Islet of Langerhans (tissue), 1 donor: ENCODE measurements at regions not wholly inside any gene's neighbourhood (a gene's known extent, or its start where the extent isn't known, plus 50 kb on each side); places are given as distances from the start of the nearest gene placed in this dataset.
A peak's percentile ranks its signal among the peaks of the same experiment; 100 is the strongest.

Experiments used
- FAIRE-seq: peaks from one replicate; lab custom pipeline; 2011; peaks lifted over from hg19 to GRCh38; lab: Jason Lieb, UNC

- no peak for FAIRE-seq
Measured at GRCh38 chr13:106173346-106173745, 362.1 kb downstream of the EFNB2 start.

- no peak for FAIRE-seq
Measured at GRCh38 chr13:106172176-106172905, 363.1 kb downstream of the EFNB2 start.

GRCh38 chr13:106163426-106163825 is 372.0 kb downstream of the EFNB2 start:
- FAIRE-seq, result no peak

- no peak for FAIRE-seq
Measured at GRCh38 chr13:106161146-106161545, 374.3 kb downstream of the EFNB2 start.

DNA sequence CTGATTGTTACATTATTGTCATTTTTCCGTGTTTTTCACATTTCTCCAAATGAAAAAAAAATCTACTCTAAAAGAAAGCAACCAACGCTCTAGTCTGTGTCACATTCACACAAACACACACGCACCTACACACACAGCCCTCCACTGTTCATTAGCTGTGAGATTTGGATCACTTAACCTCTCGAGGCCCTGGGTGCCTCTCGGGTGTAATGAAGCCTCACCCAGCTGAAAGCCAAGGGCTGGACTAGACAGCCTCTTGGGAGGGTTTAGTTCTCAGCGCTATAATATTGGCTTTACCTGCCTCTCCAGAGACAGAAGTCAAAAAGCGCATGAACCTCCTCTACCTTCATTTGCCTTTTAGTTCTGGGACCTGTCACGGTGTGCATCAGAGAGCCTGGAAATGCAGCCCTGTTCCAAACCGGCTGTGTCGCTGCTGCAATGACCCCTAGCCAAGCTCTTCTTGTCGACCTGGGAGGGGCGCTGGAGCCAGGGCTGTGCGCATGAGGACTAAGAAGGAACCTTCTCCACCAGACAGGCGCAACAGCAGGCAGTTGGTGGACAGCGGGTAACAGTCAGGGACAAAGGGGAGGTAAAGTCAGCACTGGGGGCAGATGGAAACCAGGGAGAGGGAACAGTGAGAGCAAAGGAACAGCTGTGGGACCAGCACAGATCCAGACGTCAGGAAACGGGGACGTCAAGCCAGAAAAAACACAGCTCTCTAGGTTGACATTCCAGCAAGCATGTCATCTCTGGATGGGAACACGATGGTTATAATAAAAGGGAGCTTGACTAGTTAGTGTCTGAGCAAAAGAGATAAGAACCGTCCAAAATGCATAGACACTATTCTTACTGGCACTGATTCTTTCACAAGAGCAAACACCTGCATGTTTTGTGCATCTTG is 375.9 kb downstream of the EFNB2 start:
- no peak for FAIRE-seq

GRCh38 chr13:106156468-106156867 is 379.0 kb downstream of the EFNB2 start:
- no peak for FAIRE-seq

DNA sequence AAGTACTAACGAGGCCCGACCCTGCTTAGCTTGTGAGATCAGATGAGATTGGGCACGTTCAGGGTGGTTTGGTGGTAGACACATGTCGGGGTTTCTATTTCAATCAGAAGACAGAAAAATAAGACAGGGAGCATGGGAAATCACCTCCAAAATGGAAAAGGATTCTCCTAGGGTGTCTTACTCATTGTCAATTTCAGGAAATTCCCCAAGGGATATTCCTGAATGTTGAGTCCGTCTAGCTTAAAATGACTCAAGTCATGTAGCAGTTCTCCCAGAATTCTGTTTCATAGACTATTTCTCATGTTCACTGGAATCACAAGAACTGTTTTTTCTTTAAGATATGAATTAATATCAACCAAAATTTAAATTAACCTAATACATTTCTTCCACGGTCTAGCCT is 380.1 kb downstream of the EFNB2 start:
- no peak for FAIRE-seq

- FAIRE-seq, result no peak
Measured at GRCh38 chr13:106153876-106154275, 381.6 kb downstream of the EFNB2 start.

- FAIRE-seq, result no peak
Measured at GRCh38 chr13:106153041-106153440, 382.4 kb downstream of the EFNB2 start.

GRCh38 chr13:106152047-106152446 is 383.4 kb downstream of the EFNB2 start:
- FAIRE-seq, result no peak

- no peak for FAIRE-seq
Measured at GRCh38 chr13:106151056-106151699, 384.3 kb downstream of the EFNB2 start.

- FAIRE-seq, result no peak
Measured at GRCh38 chr13:106145997-106146864, 389.2 kb downstream of the EFNB2 start.

- FAIRE-seq, result no peak
Measured at GRCh38 chr13:106145070-106145469, 390.4 kb downstream of the EFNB2 start.

GRCh38 chr13:106143930-106144709 is 391.3 kb downstream of the EFNB2 start:
- peak; percentile 89 for FAIRE-seq

GRCh38 chr13:106143392-106143791 is 392.1 kb downstream of the EFNB2 start:
- FAIRE-seq, result no peak

DNA sequence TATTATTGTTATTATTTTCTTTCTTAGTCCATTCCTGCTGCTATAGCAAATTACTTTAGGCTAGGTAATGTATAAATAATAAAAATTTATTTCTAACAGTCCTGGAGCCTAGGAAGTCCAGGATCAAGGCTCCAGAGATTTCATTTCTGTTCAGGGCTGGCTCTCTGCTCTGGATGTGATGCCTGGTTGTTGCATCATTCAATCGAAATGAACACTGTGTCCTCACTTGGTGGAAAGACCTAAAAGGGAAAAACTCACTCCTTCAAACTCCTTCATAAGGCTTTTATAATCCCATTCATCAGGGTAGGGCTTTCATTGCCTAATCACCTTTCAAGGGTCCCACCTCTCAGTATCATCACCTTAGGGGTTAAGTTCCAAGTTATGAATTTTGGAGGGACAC is 395.0 kb downstream of the EFNB2 start:
- no peak for FAIRE-seq

GRCh38 chr13:106139942-106140341 is 395.5 kb downstream of the EFNB2 start:
- no peak for FAIRE-seq

DNA sequence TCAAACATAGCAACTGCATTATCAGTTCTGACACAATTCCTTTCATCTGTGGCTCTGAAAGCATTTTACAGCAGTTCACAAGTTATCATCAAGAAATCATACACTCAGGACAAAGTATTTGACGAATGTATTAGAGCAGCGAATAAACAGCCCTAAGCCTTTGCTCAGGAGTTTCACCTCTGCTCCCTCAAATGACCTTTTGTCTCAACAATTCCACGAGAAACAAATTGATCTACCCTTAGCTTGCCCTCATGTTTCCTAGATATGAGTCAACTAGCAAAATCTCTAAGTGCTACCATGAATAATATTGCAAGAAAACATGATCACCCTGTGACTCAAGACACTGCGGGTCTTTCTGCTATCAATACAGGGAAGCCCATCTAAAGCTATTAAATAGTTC is 396.1 kb downstream of the EFNB2 start:
- no peak for FAIRE-seq

DNA sequence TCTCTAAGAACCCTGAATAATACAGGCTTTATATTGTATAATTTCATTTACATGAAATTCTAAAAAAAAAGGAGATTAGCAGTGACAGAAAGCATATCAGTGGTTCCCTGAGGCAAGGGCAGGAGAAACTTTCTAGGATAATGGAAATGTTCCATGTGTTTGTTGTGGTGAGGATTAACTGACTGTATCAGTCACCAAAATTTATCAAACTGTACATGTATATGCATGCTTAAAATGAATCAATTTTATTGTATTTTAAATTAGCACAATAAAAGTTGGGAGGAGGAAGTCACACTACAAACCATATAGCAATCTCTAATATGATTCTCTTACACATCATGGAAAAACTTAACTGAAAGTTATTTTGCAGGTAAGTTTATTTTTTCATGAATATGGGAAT is 396.8 kb downstream of the EFNB2 start:
- FAIRE-seq, result no peak

DNA sequence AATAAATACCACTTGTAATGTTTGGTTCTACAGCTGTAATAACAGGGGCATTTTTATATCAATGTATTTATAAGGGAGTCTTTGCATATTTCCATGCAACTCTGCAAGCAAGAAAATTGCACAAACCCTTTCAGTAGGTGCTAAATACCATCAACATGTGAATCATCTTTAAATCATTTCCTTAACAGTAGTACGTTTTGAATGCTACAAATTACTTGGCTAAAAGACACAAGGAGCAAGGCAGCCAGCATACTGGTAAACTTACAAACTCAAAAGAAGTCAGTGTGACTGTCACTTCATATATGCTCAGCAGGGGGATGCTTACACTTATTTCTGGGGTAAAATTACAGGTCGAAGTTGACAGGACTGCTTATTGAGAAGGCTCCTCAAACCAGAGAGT is 402.4 kb downstream of the EFNB2 start:
- FAIRE-seq, result no peak

- FAIRE-seq, result no peak
Measured at GRCh38 chr13:106132216-106132615, 403.2 kb downstream of the EFNB2 start.
